Activated CD8-positive, alpha-beta T cell treated with anti-CD3 and anti-CD28 coated beads for 36 hours (primary cell): ENCODE measurements at regions not wholly inside any gene's neighbourhood (a gene's known extent, or its start where the extent isn't known, plus 50 kb on each side); places are given as distances from the start of the nearest gene placed in this dataset.

Experiments
- ATAC-seq: fragments of 200-7000 bp; cut with Tn5 transposase; one replicate; pipeline ENCODE4 v1.10.0; 2021; ENCODE audit warnings: mild to moderate bottlenecking, moderate library complexity
- CTCF ChIA-PET: fragments of 350-600 bp; sonication (Branson Sonifier 250); formaldehyde crosslinking; loops from one replicate; lab custom pipeline; 2021; ENCODE audit warnings: antibody characterized with exemption; lab: Charles Lee
- POLR2A ChIA-PET: fragments of 350-600 bp; sonication (Branson Sonifier 250); formaldehyde crosslinking; loops from one replicate; lab custom pipeline; 2021; ENCODE audit warnings: antibody characterized with exemption; lab: Charles Lee
- DNase-seq: peaks from one replicate; pipeline ENCODE4 v3.0.0-alpha.2; 2020
- H3K27ac Mint-ChIP-seq: one replicate; pipeline ENCODE4 v1.8.0; 2021; ENCODE audit warnings: mild to moderate bottlenecking, mixed read lengths
- H3K27me3 Mint-ChIP-seq: one replicate; pipeline ENCODE4 v1.8.0; 2021; ENCODE audit warnings: mixed read lengths
- H3K36me3 Mint-ChIP-seq: one replicate; pipeline ENCODE4 v1.8.0; 2021; ENCODE audit warnings: low read depth, mixed read lengths
- H3K4me1 Mint-ChIP-seq: one replicate; pipeline ENCODE4 v1.8.0; 2021; ENCODE audit warnings: low read depth, mixed read lengths
- H3K4me3 Mint-ChIP-seq: one replicate; pipeline ENCODE4 v1.8.0; 2021; ENCODE audit warnings: mild to moderate bottlenecking, moderate library complexity, mixed read lengths
- H3K9me3 Mint-ChIP-seq: one replicate; pipeline ENCODE4 v1.8.0; 2021; ENCODE audit warnings: mixed read lengths
- CTCF ChIP-seq: fragments of 200-600 bp; IDR thresholded peaks from one replicate; pipeline ENCODE4 v1.8.0; 2022; ENCODE audit warnings: antibody characterized with exemption, mild to moderate bottlenecking
- intact Hi-C: fragments of 100-400 bp; cut with micrococcal nuclease; formaldehyde crosslinking; loops from one replicate; pipeline ENCODE4 v1.10.0; 2022

- CTCF ChIA-PET: no interaction called here
- Mint-ChIP-seq H3K9me3 (peaks cover 2% of the 10 kb centered on the region), H3K36me3 (no peaks in the 10 kb centered on the region), H3K4me1 (no peaks in the 10 kb centered on the region), H3K4me3 (no peak overlapping the region), H3K27me3 (no peaks in the 10 kb centered on the region), H3K27ac (no peak overlapping the region)
- intact Hi-C loops: no loop called here
- POLR2A ChIA-PET: interaction anchor here (0.5 kb wide), 1 partner anchor 12 kb away, joined by 3 read pairs; no protein-coding TSS in a partner anchor
- no peak for TF ChIP-seq CTCF
- ATAC-seq (no peak), DNase-seq (no peak)
Measured at GRCh38 chr6:93916716-93917115, 497.4 kb upstream of the EPHA7 start.

- Mint-ChIP-seq H3K4me1 (no peaks in the 10 kb centered on the region), H3K36me3 (no peaks in the 10 kb centered on the region), H3K9me3 (peaks cover 2% of the 10 kb centered on the region), H3K27me3 (no peaks in the 10 kb centered on the region), H3K27ac (no peak overlapping the region), H3K4me3 (no peak overlapping the region)
- ATAC-seq (no peak), DNase-seq (no peak)
- intact Hi-C loops: no loop called here
- CTCF ChIA-PET: no interaction called here
- POLR2A ChIA-PET: no interaction called here
- TF ChIP-seq CTCF: no peak
Measured at GRCh38 chr6:93915961-93916360, 496.6 kb upstream of the EPHA7 start.

GRCh38 chr6:93902517-93902916 lies 483.2 kb upstream of the EPHA7 start:
- Mint-ChIP-seq H3K27ac (no peak overlapping the region), H3K36me3 (no peaks in the 10 kb centered on the region), H3K9me3 (peaks cover 2% of the 10 kb centered on the region), H3K4me3 (no peak overlapping the region), H3K4me1 (no peaks in the 10 kb centered on the region), H3K27me3 (no peaks in the 10 kb centered on the region)
- intact Hi-C loops: no loop called here
- no peak for ATAC-seq
- CTCF ChIA-PET: no interaction called here
- POLR2A ChIA-PET: no interaction called here
- DNase-seq: no peak
- no peak for TF ChIP-seq CTCF

- Mint-ChIP-seq H3K27me3 (no peaks in the 10 kb centered on the region), H3K4me1 (no peaks in the 10 kb centered on the region), H3K36me3 (no peaks in the 10 kb centered on the region), H3K4me3 (no peak overlapping the region), H3K9me3 (peaks cover 4% of the 10 kb centered on the region), H3K27ac (no peak overlapping the region)
- intact Hi-C loops: no loop called here
- DNase-seq (no peak), ATAC-seq (no peak)
- ChIA-PET POLR2A (no interaction called here), CTCF (no interaction called here)
- TF ChIP-seq CTCF: no peak
Measured at GRCh38 chr6:93900142-93900541, 480.8 kb upstream of the EPHA7 start.

DNA sequence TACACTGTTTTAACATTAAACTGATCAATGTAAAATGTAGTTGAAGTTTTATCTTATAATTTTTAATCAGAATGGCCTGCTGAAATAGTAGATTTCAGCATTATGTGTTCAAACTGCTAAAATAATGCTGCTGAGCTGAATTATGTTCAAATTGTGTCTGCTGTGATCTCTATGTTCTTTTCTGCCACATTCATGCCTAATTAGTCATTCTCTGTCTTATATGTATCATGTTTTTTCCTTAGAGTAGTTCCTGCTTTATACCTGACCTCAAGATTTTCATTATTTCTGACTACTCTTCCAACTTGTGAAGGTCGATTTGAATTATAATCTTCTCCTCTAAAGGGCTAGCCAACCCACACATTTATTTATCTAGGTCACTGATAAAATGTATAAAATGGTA lies 476.7 kb upstream of the EPHA7 start:
- intact Hi-C loops: no loop called here
- no peaks in the 10 kb centered on the region for H3K27me3 Mint-ChIP-seq
- H3K9me3 Mint-ChIP-seq: peaks cover 6% of the 10 kb centered on the region
- H3K36me3 Mint-ChIP-seq: no peaks in the 10 kb centered on the region
- ATAC-seq (no peak), DNase-seq (no peak)
- H3K4me1 Mint-ChIP-seq: no peaks in the 10 kb centered on the region
- ChIA-PET CTCF (no interaction called here), POLR2A (no interaction called here)
- no peak for TF ChIP-seq CTCF
- no peak overlapping the region for H3K4me3 Mint-ChIP-seq
- no peak overlapping the region for H3K27ac Mint-ChIP-seq
